GM12878 (cell line): ENCODE measurements at regions not wholly inside any gene's neighbourhood (a gene's known extent, or its start where the extent isn't known, plus 50 kb on each side); places are given as distances from the start of the nearest gene placed in this dataset.

ENCODE experiments used
- ATAC-seq: fragments of 200-7000 bp; cut with Tn5 transposase; 3 replicates; pipeline ENCODE4 v1.9.1; 2020; ENCODE audit warnings: mild to moderate bottlenecking, moderate library complexity
- BruUV-seq: library from RNA; stranded (reverse); fragments of 400-500 nt; replicated peaks from 2 replicates; lab custom pipeline; 2021; lab: Mats Ljungman, UMichigan
- CTCF ChIA-PET: fragments of 300-600 bp; sonication (Branson Sonifier 250); formaldehyde crosslinking; extraction: SDS; loops from one replicate; lab custom pipeline; 2021; ENCODE audit warnings: inconsistent platforms; lab: Yijun Ruan, JAX
- POLR2A ChIA-PET: fragments of 350-600 bp; formaldehyde crosslinking; extraction: SDS; loops from one replicate; lab custom pipeline; 2021; ENCODE audit warnings: inconsistent platforms; lab: Charles Lee
- RAD21 ChIA-PET: fragments of 300-600 bp; sonication (Branson Sonifier 250); formaldehyde crosslinking; loops from one replicate; lab custom pipeline; 2023; ENCODE audit warnings: antibody characterized with exemption; ENCODE audit not compliant: unreplicated experiment; lab: Charles Lee
- SMC1A ChIA-PET: fragments of 300-600 bp; sonication (Branson Sonifier 250); formaldehyde crosslinking; loops from one replicate; lab custom pipeline; 2023; ENCODE audit not compliant: unreplicated experiment, uncharacterized antibody; lab: Charles Lee
- DNase-seq: peaks from one replicate; pipeline ENCODE4 v3.0.0-alpha.2; 2011; ENCODE audit warnings: low read depth, low spot score
- FAIRE-seq: peaks from 3 replicates; lab custom pipeline; 2011; peaks lifted over from hg19 to GRCh38; lab: Jason Lieb, UNC
- H2AFZ ChIP-seq: 2 replicates; pipeline ENCODE4 v1.6.0; 2011; ENCODE audit warnings: low read depth, low read length, control low read depth; ENCODE audit not compliant: control insufficient read depth
- H3K27ac ChIP-seq: 2 replicates; pipeline ENCODE4 v1.5.1; 2011; ENCODE audit warnings: control low read depth; ENCODE audit not compliant: control insufficient read depth, insufficient read depth
- H3K27me3 ChIP-seq, 2 experiments: replicated peaks in 1 of 2; 2 replicates each; pipeline versions ENCODE4 v1.6.0 to v1.6.1; 2011; ENCODE audit warnings: low read length in 1 of 2; ENCODE audit not compliant: control insufficient read depth in 2 of 2, insufficient read depth in 2 of 2
- H3K36me3 ChIP-seq, 2 experiments: 2 replicates each; pipeline ENCODE4 v1.5.1; 2011; ENCODE audit warnings: low read length in 1 of 2; ENCODE audit not compliant: control insufficient read depth in 2 of 2, insufficient read depth in 2 of 2
- H3K4me1 ChIP-seq: 2 replicates; pipeline ENCODE4 v1.6.1; 2011; ENCODE audit warnings: mild to moderate bottlenecking, low read length, moderate library complexity, mixed read lengths; ENCODE audit not compliant: control insufficient read depth, insufficient read depth
- H3K4me2 ChIP-seq: 2 replicates; pipeline ENCODE4 v1.6.0; 2011; ENCODE audit warnings: control low read depth; ENCODE audit not compliant: control insufficient read depth, insufficient read depth
- H3K4me3 ChIP-seq: fragments of 200-600 bp; sonication (generic); 2 replicates; pipeline ENCODE4 v1.5.1; 2016
- H3K79me2 ChIP-seq: 2 replicates; pipeline ENCODE4 v1.6.0; 2011; ENCODE audit warnings: low read length; ENCODE audit not compliant: control insufficient read depth, insufficient read depth
- H3K9ac ChIP-seq: 2 replicates; pipeline ENCODE4 v1.8.0; 2011; ENCODE audit warnings: low read length, control low read depth, mixed read lengths; ENCODE audit not compliant: control insufficient read depth, insufficient read depth
- H3K9me3 ChIP-seq: replicated peaks from 3 replicates; pipeline ENCODE4 v1.5.1; 2011; ENCODE audit warnings: mild to moderate bottlenecking, low read length; ENCODE audit not compliant: control insufficient read depth, insufficient read depth
- H4K20me1 ChIP-seq: 2 replicates; pipeline ENCODE4 v1.6.0; 2011; ENCODE audit not compliant: control insufficient read depth, insufficient read depth
- FOXK2 ChIP-seq: fragments of 450-650 bp; IDR thresholded peaks from 2 replicates; pipeline ENCODE4 v1.6.1; 2017; ENCODE audit warnings: mild to moderate bottlenecking, moderate library complexity
- MYC ChIP-seq: IDR thresholded peaks from 2 replicates; pipeline ENCODE4 v1.6.1; 2011; ENCODE audit warnings: mild to moderate bottlenecking, low read length, moderate library complexity, inconsistent platforms; ENCODE audit not compliant: insufficient read depth, insufficient replicate concordance, insufficient read length, severe bottlenecking
- NFXL1 ChIP-seq: fragments of 450-650 bp; IDR thresholded peaks from 2 replicates; pipeline ENCODE4 v1.6.1; 2017; ENCODE audit warnings: antibody characterized with exemption, mild to moderate bottlenecking, borderline replicate concordance
- SMC3 ChIP-seq: IDR thresholded peaks from 2 replicates; pipeline ENCODE4 v1.6.1; 2011; ENCODE audit warnings: low read length, improper control_type of control experiment, borderline replicate concordance
- WGBS: methylation state at CpG from one replicate; pipeline ENCODE4 v1.1.6; 2016; ENCODE audit warnings: low lambda C conversion rate; ENCODE audit not compliant: insufficient replicate concordance, insufficient coverage; ENCODE audit errors: missing lambda C conversion rate; 5-methylcytosine and 5-hydroxymethylcytosine counted together
- in situ Hi-C: fragments of 300-500 bp; cut with MboI; formaldehyde crosslinking; loops from 9 replicates; pipeline ENCODE4 v1.14.3; 2018; ENCODE audit warnings: mixed read lengths
- intact Hi-C: fragments of 100-400 bp; cut with micrococcal nuclease; formaldehyde crosslinking; loops from one replicate; pipeline ENCODE4 v1.14.2; 2022; ENCODE audit not compliant: unreplicated experiment
- TF ChIP-seq, protein P1 (sequence below): IDR thresholded peaks from 2 replicates; pipeline ENCODE4 v1.6.1; 2012; ENCODE audit warnings: low read depth, low read length, improper control_type of control experiment

DNA sequence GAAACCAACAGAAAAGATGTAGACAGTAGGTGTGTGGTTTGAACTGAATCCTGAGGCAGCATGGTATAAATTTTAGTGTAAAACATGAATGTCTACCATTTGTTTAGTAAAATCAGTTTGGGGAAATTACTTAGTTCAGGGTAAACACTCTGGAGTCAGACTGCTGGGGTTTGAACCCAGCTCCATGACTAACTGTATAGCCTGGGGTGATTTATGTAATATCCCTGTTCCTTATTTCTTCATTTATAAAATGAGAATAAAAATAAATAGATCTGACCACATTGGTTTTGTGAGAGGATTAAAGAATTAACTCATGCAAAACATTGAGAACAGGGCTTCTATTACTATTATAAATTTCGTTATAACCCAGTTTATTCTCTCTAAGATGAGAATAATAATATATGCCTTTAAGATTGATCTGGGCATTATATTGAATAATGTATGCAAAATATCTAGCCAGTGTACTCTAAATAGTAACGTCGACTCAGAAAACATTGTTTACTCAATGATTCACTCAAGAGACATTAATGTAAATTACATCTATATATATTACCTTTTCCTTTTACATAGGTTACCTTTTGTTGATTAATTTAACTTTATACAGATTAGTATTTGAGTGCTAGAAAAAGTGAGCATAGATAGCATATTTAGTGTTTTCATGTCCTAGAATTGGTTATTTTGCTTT is 120.6 kb upstream of the KCNJ16 start:
- 1% methylated on average over 3 of the region's 3 CpGs for WGBS
- ChIA-PET POLR2A (no interaction called here), CTCF (no interaction called here), RAD21 (no interaction called here), SMC1A (no interaction called here)
- no peaks in the 10 kb centered on the region for H4K20me1 ChIP-seq
- no peaks in the 10 kb centered on the region for H3K79me2 ChIP-seq
- H3K36me3 ChIP-seq: no peaks in the 10 kb centered on the region
- no peak overlapping the region for H3K9ac ChIP-seq
- no peak overlapping the region for H2AFZ ChIP-seq
- BruUV-seq: no TSS peak
- intact Hi-C loops: no loop called here
- no peaks in the 10 kb centered on the region for H3K9me3 ChIP-seq
- no peak overlapping the region for H3K4me3 ChIP-seq
- in situ Hi-C loops: no loop called here
- no peak for ATAC-seq
- TF ChIP-seq NFXL1: no peak
- no peak for TF ChIP-seq SMC3
- TF ChIP-seq FOXK2: no peak
- TF ChIP-seq MYC: no peak
- H3K27me3 ChIP-seq: no peaks in the 10 kb centered on the region
- DNase-seq: no peak
- H3K4me1 ChIP-seq: no peaks in the 10 kb centered on the region
- FAIRE-seq: no peak
- no peak overlapping the region for H3K27ac ChIP-seq
- H3K4me2 ChIP-seq: no peak overlapping the region

DNA sequence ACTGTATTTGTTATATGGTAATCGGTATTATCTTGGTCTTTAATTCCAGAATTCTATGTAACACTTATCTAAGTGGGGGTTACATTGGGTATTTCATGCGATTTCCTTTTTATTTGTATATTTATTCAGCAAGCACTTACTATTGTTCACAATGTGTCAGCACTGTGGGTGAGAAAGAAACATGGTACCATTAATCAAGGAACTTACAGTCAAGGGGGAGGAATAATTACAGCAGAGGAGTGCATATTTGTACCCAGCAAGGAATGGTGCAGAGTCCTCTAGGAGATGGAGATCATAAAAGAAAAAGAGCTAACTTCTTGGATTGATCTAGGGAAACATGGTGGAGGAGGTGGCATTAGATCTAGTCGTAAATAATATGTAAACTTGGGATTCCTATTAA is 117.0 kb upstream of the KCNJ16 start:
- ChIA-PET CTCF (no interaction called here), SMC1A (no interaction called here), RAD21 (no interaction called here), POLR2A (no interaction called here)
- intact Hi-C loops (no loop called here), in situ Hi-C loops (no loop called here)
- Histone ChIP-seq H3K9ac (no peak overlapping the region), H3K27me3 (no peaks in the 10 kb centered on the region), H3K27ac (no peak overlapping the region), H3K79me2 (no peaks in the 10 kb centered on the region), H4K20me1 (no peaks in the 10 kb centered on the region), H3K9me3 (no peaks in the 10 kb centered on the region), H3K4me2 (no peak overlapping the region), H3K4me3 (no peak overlapping the region), H3K36me3 (no peaks in the 10 kb centered on the region), H2AFZ (no peak overlapping the region), H3K4me1 (no peaks in the 10 kb centered on the region)
- FAIRE-seq (no peak), DNase-seq (no peak), ATAC-seq (no peak)
- BruUV-seq: no TSS peak
- 10% methylated on average over 3 of the region's 3 CpGs for WGBS
- TF ChIP-seq, protein P1, sequence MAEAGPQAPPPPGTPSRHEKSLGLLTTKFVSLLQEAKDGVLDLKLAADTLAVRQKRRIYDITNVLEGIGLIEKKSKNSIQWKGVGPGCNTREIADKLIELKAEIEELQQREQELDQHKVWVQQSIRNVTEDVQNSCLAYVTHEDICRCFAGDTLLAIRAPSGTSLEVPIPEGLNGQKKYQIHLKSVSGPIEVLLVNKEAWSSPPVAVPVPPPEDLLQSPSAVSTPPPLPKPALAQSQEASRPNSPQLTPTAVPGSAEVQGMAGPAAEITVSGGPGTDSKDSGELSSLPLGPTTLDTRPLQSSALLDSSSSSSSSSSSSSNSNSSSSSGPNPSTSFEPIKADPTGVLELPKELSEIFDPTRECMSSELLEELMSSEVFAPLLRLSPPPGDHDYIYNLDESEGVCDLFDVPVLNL: no peak
- TF ChIP-seq FOXK2: no peak
- TF ChIP-seq, all 136 proteins: peak for 0
